IMR-90 (cell line): ENCODE measurements at regions not wholly inside any gene's neighbourhood (a gene's known extent, or its start where the extent isn't known, plus 50 kb on each side); places are given as distances from the start of the nearest gene placed in this dataset.

Experiments used
- ATAC-seq: fragments of 200-7000 bp; cut with Tn5 transposase; 2 replicates; pipeline ENCODE4 v1.9.1; 2020; ENCODE audit warnings: low read depth, mild to moderate bottlenecking, moderate library complexity
- BruUV-seq: library from RNA; stranded (reverse); fragments of 400-500 nt; replicated peaks from 2 replicates; lab custom pipeline; 2021; lab: Mats Ljungman, UMichigan
- CTCF ChIA-PET: fragments of 300-600 bp; formaldehyde crosslinking; extraction: SDS; loops from one replicate; lab custom pipeline; 2021; ENCODE audit warnings: antibody characterized with exemption; lab: Yijun Ruan, JAX
- POLR2A ChIA-PET: fragments of 300-600 bp; sonication (Branson Sonifier 250); formaldehyde crosslinking; loops from one replicate; lab custom pipeline; 2022; ENCODE audit warnings: antibody characterized with exemption; ENCODE audit not compliant: unreplicated experiment; lab: Charles Lee
- DNase-seq: peaks from one replicate; pipeline ENCODE4 v3.0.0; 2013
- H2AFZ ChIP-seq: replicated peaks from 2 replicates; pipeline ENCODE3; 2013; ENCODE audit warnings: low read length, mild to moderate bottlenecking; ENCODE audit not compliant: poor library complexity
- H2AK5ac ChIP-seq: 2 replicates; pipeline ENCODE4 v1.6.1; 2013; ENCODE audit warnings: low read depth, low read length, inconsistent platforms
- H2AK9ac ChIP-seq: replicated peaks from 2 replicates; pipeline ENCODE3; 2013; ENCODE audit warnings: mild to moderate bottlenecking, low read depth, low read length, moderate library complexity; ENCODE audit not compliant: poor library complexity
- H2BK120ac ChIP-seq: 2 replicates; pipeline ENCODE4 v1.6.1; 2013; ENCODE audit warnings: low read depth, low read length, inconsistent platforms
- H2BK15ac ChIP-seq: 3 replicates; pipeline ENCODE4 v1.6.1; 2013; ENCODE audit warnings: low read depth, low read length, inconsistent platforms
- H2BK20ac ChIP-seq: 2 replicates; pipeline ENCODE4 v1.6.1; 2013; ENCODE audit warnings: low read depth, mild to moderate bottlenecking, inconsistent platforms, low read length, moderate library complexity
- H2BK5ac ChIP-seq: 2 replicates; pipeline ENCODE4 v1.6.1; 2013; ENCODE audit warnings: mild to moderate bottlenecking, low read depth, low read length, inconsistent platforms; ENCODE audit not compliant: poor library complexity, severe bottlenecking
- H3K14ac ChIP-seq: replicated peaks from 2 replicates; pipeline ENCODE4 v1.6.1; 2013; ENCODE audit warnings: low read depth, low read length, inconsistent platforms
- H3K18ac ChIP-seq: 2 replicates; pipeline ENCODE4 v1.6.1; 2013; ENCODE audit warnings: low read depth, low read length, control low read depth
- H3K23ac ChIP-seq: 2 replicates; pipeline ENCODE4 v1.6.1; 2013; ENCODE audit warnings: low read depth, low read length, inconsistent platforms
- H3K27ac ChIP-seq: 2 replicates; pipeline ENCODE4 v1.5.1; 2013; ENCODE audit warnings: mild to moderate bottlenecking, control low read depth, low read length; ENCODE audit not compliant: insufficient read depth
- H3K27me3 ChIP-seq: 2 replicates; pipeline ENCODE4 v1.6.1; 2013; ENCODE audit warnings: low read length; ENCODE audit not compliant: control insufficient read depth, insufficient read depth
- H3K36me3 ChIP-seq: 2 replicates; pipeline ENCODE4 v1.6.1; 2013; ENCODE audit warnings: low read length, mixed read lengths; ENCODE audit not compliant: control insufficient read depth, insufficient read depth
- H3K4ac ChIP-seq: 2 replicates; pipeline ENCODE4 v1.6.1; 2013; ENCODE audit warnings: low read depth, low read length, inconsistent platforms
- H3K4me1 ChIP-seq: 2 replicates; pipeline ENCODE4 v1.6.1; 2013; ENCODE audit warnings: low read length, mixed read lengths; ENCODE audit not compliant: control insufficient read depth, insufficient read depth
- H3K4me2 ChIP-seq: 2 replicates; pipeline ENCODE4 v1.6.1; 2013; ENCODE audit warnings: low read depth, mild to moderate bottlenecking, control low read depth, low read length, moderate library complexity
- H3K4me3 ChIP-seq: 2 replicates; pipeline ENCODE4 v1.5.1; 2013; ENCODE audit warnings: low read depth, mild to moderate bottlenecking, control low read depth, low read length, moderate library complexity; ENCODE audit not compliant: insufficient read depth
- H3K56ac ChIP-seq: 2 replicates; pipeline ENCODE4 v1.6.1; 2013; ENCODE audit warnings: low read length, inconsistent platforms; ENCODE audit not compliant: insufficient read depth; ENCODE audit errors: extremely low read depth
- H3K79me1 ChIP-seq, 2 experiments: 2 replicates each; pipeline ENCODE4 v1.6.1; 2013; ENCODE audit warnings: low read length in 2 of 2, inconsistent platforms in 1 of 2, low read depth in 1 of 2
- H3K9ac ChIP-seq: 2 replicates; pipeline ENCODE4 v1.6.1; 2013; ENCODE audit warnings: low read depth, low read length, control low read depth
- H3K9me1 ChIP-seq: 2 replicates; pipeline ENCODE4 v1.6.1; 2013; ENCODE audit warnings: low read length, inconsistent platforms; ENCODE audit not compliant: insufficient read depth
- H3K9me3 ChIP-seq: 2 replicates; pipeline ENCODE4 v1.6.1; 2013; ENCODE audit warnings: low read length; ENCODE audit not compliant: control insufficient read depth, insufficient read depth
- H4K20me1 ChIP-seq: 2 replicates; pipeline ENCODE4 v1.6.1; 2013; ENCODE audit warnings: low read length, inconsistent platforms; ENCODE audit not compliant: insufficient read depth
- H4K5ac ChIP-seq: 2 replicates; pipeline ENCODE4 v1.6.1; 2013; ENCODE audit warnings: mild to moderate bottlenecking, low read depth, low read length, control low read depth
- H4K8ac ChIP-seq, 2 experiments: 2 replicates each; pipeline ENCODE4 v1.6.1; 2013; ENCODE audit warnings: low read depth in 2 of 2, low read length in 2 of 2, control low read depth in 1 of 2, inconsistent platforms in 1 of 2
- H4K91ac ChIP-seq: 2 replicates; pipeline ENCODE4 v1.6.1; 2013; ENCODE audit warnings: low read depth, low read length, inconsistent platforms; ENCODE audit not compliant: insufficient read depth
- MAFK ChIP-seq: IDR thresholded peaks from 2 replicates; pipeline ENCODE4 v1.6.1; 2012; ENCODE audit warnings: low read depth, low read length, improper control_type of control experiment
- MXI1 ChIP-seq: IDR thresholded peaks from 2 replicates; pipeline ENCODE4 v1.6.1; 2012; ENCODE audit warnings: low read depth, mild to moderate bottlenecking, low read length, moderate library complexity, borderline replicate concordance
- NFE2L2 ChIP-seq: fragments of 150-350 bp; IDR thresholded peaks from 2 replicates; pipeline ENCODE4 v1.6.1; 2016; ENCODE audit warnings: low read depth, mild to moderate bottlenecking, low read length
- RFX5 ChIP-seq: IDR thresholded peaks from 2 replicates; pipeline ENCODE4 v1.8.0; 2012; ENCODE audit warnings: low read depth, mild to moderate bottlenecking, low read length, moderate library complexity
- SMC3 ChIP-seq: fragments of 150-350 bp; IDR thresholded peaks from 2 replicates; pipeline ENCODE4 v1.6.1; 2016; ENCODE audit warnings: low read depth, mild to moderate bottlenecking, antibody characterized with exemption, low read length, moderate library complexity
- WGBS, 2 experiments: methylation state at CpG; one replicate each; pipeline versions ENCODE4 v1.1.5 to v1.1.7; 2013; ENCODE audit warnings: missing lambda C conversion rate in 2 of 2; ENCODE audit not compliant: insufficient read length in 1 of 2; ENCODE audit errors: extremely low coverage in 2 of 2; 5-methylcytosine and 5-hydroxymethylcytosine counted together
- dilution Hi-C: fragments of 300-500 bp; cut with HindIII; formaldehyde crosslinking; loops from one replicate; pipeline ENCODE4 v1.14.3; 2018; ENCODE audit warnings: low sequenced_read_pairs; ENCODE audit not compliant: unreplicated experiment
- in situ Hi-C: fragments of 300-500 bp; cut with MboI; formaldehyde crosslinking; loops from 3 replicates; pipeline ENCODE4 v1.14.3; 2019; ENCODE audit warnings: low sequenced_read_pairs, inconsistent platforms, mixed read lengths
- intact Hi-C: fragments of 100-400 bp; cut with micrococcal nuclease; formaldehyde crosslinking; loops from 2 replicates; pipeline ENCODE4 v1.10.0; 2022
- TF ChIP-seq, protein P1 (sequence below): fragments of 150-350 bp; IDR thresholded peaks from 2 replicates; pipeline ENCODE4 v1.6.1; 2017; ENCODE audit warnings: mild to moderate bottlenecking, antibody characterized with exemption, low read length, low read depth

DNA sequence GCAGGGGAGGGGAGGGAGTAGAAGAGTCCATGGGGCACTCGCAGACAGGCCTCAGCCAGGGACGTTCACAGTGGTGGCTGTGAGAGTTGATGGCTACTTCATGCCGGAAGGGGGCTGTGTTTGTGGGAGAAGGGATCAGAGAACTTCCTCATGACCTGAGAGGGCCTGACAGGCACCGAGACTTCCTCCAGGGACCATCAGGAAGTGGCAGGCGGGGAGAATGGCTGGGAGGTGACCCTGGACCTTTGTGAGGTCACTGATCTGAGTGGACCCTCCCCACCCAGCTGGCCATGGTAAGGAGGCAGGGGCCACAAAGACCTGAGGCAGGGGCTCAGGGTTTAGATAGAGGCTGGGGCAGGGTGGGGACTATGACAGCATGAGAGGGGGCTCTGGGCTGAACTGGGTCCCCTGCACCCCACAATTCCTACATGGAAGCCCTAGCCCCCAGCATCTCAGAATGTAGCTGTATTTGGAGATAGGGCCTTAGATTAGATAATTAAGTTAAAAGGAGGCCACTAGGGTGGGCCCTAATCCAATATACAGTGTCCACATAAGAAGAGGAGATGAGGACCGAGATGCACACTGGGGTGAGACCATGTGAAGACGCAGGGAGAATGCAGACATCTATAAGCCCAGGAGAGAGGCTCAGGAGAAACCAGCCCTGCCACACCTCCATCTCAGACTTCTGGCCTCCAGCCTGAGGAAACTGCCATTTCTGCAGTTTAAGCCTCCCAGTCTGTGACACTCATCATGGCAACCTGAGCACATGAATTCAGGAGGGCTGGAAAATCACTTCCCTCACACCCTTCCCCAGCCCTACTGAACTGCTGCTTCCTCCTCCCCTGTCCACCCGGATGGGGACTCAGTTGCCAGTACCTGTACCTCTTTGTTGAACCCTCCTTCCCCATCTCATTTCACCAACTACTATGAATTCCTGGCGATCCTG is 273.9 kb upstream of the ZNF32 start:
- 92% methylated on average over 2 of the region's 9 CpGs; no CpG with 5 or more reads in 1 of the 2 experiments for WGBS, 2 experiments
- DNase-seq: no peak
- Histone ChIP-seq H3K27me3 (no peaks in the 10 kb centered on the region), H2AK5ac (peak overlapping the region; percentile 29; the same call in 1 of the 2 replicates), H4K91ac (peak overlapping the region; percentile 47; the same call in 1 of the 2 replicates), H3K9ac (no peak overlapping the region), H3K27ac (no peak overlapping the region), H2AK9ac (no peak overlapping the region), H3K23ac (no peak overlapping the region), H3K4me2 (no peak overlapping the region), H4K8ac (no peak overlapping the region), H3K4me1 (no peaks in the 10 kb centered on the region), H3K9me1 (no peaks in the 10 kb centered on the region), H2BK20ac (0 out of 2 replicates have a peak overlapping the region, but pooled peaks have one; percentile 6), H2BK5ac (no peak overlapping the region), H3K56ac (no peak overlapping the region), H2BK15ac (0 out of 3 replicates have a peak overlapping the region, but pooled peaks have one; percentile 59), H3K4ac (0 out of 2 replicates have a peak overlapping the region, but pooled peaks have one; percentile 34), H2BK120ac (no peak overlapping the region), H3K18ac (no peak overlapping the region), H3K9me3 (no peaks in the 10 kb centered on the region; the same call in 1 of the 2 replicates), H3K4me3 (no peak overlapping the region), H2AFZ (peak overlapping the region; percentile 52), H4K5ac (no peak overlapping the region), H4K20me1 (no peaks in the 10 kb centered on the region), H3K79me1 (no peaks in the 10 kb centered on the region), H3K14ac (peak overlapping the region; percentile 59; the same call in 1 of the 2 replicates), H3K36me3 (no peaks in the 10 kb centered on the region)
- TF ChIP-seq RFX5: no peak
- TF ChIP-seq SMC3: no peak
- TF ChIP-seq MAFK: no peak
- no peak for TF ChIP-seq NFE2L2
- no peak for TF ChIP-seq MXI1
- TF ChIP-seq, protein P1, sequence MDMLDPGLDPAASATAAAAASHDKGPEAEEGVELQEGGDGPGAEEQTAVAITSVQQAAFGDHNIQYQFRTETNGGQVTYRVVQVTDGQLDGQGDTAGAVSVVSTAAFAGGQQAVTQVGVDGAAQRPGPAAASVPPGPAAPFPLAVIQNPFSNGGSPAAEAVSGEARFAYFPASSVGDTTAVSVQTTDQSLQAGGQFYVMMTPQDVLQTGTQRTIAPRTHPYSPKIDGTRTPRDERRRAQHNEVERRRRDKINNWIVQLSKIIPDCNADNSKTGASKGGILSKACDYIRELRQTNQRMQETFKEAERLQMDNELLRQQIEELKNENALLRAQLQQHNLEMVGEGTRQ: no peak
- intact Hi-C loops: no loop called here
- CTCF ChIA-PET: no interaction called here
- no peak for ATAC-seq
- POLR2A ChIA-PET: no interaction called here
- in situ Hi-C loops: no loop called here
- BruUV-seq: no TSS peak
- dilution Hi-C loops: no loop called here
